Caki2 (cell line): ENCODE measurements at regions not wholly inside any gene's neighbourhood (a gene's known extent, or its start where the extent isn't known, plus 50 kb on each side); places are given as distances from the start of the nearest gene placed in this dataset.
"Not testable (repeated sequence)": the region's sequence is repeated elsewhere in the genome, so short reads cannot be mapped to it uniquely, and the experiment has no call there.

Experiments used
- DNase-seq: peaks from one replicate; pipeline ENCODE4 v3.0.0-alpha.2; 2015; ENCODE audit warnings: low read depth
- in situ Hi-C: cut with HindIII; loops from 2 replicates; pipeline ENCODE4 v1.10.0; 2016; ENCODE audit warnings: low sequenced_read_pairs, low pct_unique_long_range_greater_than_20kb, mixed read lengths

DNA sequence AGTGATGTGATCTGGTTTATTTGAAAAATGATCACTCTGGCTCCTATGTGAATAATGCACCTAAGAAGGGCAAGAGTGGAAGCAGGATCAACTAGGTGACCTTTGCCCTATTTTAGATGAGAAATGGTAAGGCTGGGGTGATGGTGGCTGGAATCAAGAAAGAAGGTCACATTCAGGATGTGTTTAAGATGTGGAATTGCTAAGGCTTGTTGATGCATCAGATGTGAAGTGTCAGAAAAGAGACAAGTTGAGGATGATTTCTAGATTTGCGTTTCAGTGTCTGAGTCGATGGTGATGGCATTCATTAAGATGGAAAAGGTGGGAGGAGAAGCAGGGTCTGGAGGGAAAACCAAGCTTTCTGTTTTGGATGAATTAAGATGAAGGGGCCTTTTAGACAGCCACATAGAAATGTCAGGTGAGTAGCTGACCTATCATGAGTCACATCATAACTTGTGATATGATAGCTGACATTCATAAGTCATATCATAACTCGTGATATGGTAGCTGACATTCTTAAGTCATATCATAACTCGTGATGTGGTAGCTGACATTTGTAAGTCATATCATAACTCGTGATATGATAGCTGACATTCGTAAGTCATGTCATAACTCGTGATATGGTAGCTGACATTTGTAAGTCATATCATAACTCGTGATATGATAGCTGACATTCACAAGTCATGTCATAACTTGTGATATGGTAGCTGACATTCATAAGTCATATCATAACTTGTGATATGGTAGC lies 101.2 kb upstream of the SEC11C start:
- DNase-seq, result no peak
- in situ Hi-C loops, result no loop called here

- in situ Hi-C loops, DNase-seq: not testable (repeated sequence)
Measured at GRCh38 chr18:59039040-59039320, 100.7 kb upstream of the SEC11C start.

DNA sequence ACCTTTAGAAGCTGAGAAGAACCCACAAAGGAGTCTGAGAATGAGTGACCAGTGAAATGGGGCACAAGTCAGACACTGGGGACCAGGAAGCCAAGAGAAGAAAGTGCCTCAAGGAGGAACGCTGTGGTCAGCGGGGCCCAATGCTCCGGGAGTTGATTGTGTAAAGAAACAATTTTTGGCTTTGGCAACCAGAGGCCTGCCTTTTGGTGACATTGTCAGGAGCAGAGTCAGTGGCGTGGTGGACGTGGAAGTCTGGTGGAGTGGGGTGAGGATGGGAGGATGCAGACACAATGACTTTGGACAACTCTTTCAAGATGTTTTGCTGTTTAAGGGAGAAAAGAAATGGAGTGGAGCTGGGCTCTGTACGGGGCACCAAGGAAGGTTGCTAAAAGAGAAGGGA lies 100.2 kb upstream of the SEC11C start:
- in situ Hi-C loops, result no loop called here
- no peak for DNase-seq

DNA sequence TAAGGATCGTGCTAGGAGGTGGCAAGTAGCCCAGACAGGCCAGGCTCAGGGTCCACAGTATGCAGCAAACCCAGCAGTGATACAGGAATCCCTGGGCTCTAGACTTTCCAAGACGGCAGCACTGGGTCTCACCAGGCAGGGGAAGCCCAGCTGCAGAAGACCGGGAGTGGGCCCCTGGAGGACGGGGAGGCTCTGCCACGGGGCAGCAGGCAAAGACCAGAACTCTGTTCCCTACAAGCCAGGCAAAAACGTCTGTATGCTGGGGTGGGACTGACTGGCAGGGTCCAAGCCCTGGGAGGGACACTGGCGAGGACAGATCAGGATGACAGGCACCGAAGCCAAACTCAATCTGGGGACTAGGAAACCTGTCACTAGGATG lies 98.9 kb upstream of the SEC11C start:
- in situ Hi-C loops, result no loop called here
- DNase-seq, result no peak

DNA sequence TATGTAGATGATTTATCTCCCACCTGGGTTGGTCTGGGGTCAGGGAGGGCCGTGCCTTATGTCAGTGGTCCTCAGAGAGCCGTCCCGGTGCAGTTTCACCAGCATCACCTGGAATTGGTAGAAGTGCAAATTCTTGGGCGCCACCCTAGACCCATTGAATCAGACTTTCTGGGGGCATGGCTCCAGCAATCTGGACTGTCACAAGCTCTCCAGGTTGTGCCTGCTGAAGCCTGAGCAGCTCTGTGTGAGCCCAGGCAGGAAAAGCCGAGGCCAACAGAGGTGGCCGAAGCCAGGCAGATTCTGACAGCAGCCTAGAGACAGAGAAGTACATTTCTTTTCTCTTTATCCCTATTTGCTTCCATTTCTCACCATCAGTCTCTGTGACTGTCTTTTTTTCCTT lies 98.4 kb upstream of the SEC11C start:
- in situ Hi-C loops, result no loop called here
- no peak for DNase-seq

DNA sequence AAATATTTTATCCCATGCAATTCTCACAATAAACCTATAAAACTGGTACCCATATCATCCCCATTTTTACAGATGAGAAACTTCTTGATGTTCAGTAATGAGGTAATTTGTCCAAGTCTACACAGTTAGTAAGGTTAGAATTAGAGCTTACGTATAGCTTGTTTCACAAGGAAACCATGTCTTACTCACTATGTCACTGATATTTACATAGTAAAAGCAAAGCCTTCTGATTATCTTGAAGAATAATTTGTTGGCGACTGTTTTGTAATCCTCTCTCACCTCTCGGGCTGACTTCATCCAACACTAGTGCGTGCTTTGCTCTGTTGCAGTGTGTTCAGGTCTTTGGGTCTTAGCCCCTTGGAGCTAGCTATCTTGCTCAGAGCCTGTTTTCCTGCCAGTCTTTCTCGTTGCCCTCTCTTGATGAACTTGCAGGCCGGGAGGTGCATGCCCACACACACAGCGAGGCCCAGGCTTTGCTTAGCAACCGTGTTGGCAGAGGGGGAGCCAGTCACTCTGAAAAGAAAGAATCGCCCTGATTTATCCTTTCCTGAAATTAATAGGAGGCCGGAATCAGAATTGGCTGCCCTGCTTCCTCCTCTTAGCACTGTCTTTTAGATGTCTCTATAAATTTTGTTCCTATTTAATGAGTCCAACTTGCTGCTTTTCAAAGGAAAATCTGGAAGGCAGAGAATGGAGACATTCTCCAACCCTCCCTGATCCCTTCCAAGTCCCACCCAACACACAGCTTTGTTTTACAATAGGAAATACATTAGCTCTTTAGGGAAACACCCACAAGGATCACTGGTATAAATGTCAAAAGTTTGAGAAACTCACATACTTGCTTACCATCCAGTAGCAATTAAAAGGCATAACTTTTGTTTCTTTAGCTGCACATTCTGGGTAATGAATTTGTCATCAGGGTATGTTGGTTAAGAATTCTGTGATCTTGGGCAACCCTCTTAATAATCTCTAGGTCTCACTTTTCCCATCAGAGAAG lies 97.6 kb upstream of the SEC11C start:
- in situ Hi-C loops, result no loop called here
- no peak for DNase-seq

DNA sequence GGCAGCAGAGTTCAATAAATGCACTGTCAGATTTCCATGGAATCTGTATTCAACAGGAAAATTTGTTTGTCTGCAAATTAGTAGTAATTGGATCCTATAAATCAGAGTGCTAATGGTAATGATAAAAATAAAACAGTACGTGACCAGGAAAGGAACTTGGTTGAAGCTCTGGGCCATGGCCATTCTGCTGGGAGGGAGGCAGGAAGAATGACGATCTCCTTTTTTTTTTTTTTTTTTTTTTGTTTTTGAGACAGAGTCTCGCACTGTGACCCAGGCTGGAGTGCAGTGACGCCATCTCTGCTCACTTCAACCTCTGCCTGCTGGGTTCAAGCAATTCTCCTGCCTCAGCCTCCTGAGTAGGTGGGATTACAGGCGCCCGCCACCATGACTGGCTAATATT lies 94.8 kb upstream of the SEC11C start:
- in situ Hi-C loops, result no loop called here
- DNase-seq, result no peak

- in situ Hi-C loops, result no loop called here
- no peak for DNase-seq
Measured at GRCh38 chr18:59047321-59048047, 92.2 kb upstream of the SEC11C start.

- no peak for DNase-seq
- in situ Hi-C loops, result no loop called here
Measured at GRCh38 chr18:59048048-59048363, 91.7 kb upstream of the SEC11C start.

DNA sequence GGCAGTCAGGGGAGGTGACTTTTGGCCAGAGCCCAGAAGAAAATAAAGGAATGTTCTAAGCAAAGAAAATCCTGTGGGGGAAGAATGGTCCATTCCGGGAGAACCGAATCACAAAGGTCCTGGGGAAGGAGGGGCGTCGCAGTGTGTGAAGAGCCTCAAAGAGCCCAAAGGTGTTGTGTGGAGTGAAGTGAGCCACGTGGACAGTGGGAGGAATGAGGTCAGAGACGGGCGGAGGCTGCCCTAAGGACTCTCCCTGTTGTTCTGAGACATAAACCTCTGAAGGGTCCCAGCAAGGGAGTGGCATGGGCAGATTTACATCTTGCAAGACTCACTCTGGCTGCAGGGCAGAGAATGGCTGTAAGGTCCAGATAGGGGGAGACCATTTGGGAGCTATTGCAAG lies 91.3 kb upstream of the SEC11C start:
- in situ Hi-C loops, result no loop called here
- DNase-seq, result no peak

GRCh38 chr18:59049721-59050660 lies 89.7 kb upstream of the SEC11C start:
- DNase-seq, result no peak
- in situ Hi-C loops, result no loop called here

- in situ Hi-C loops, result no loop called here
Measured at GRCh38 chr18:59050661-59051057, 89.0 kb upstream of the SEC11C start.

GRCh38 chr18:59051470-59052165 lies 88.1 kb upstream of the SEC11C start:
- no peak for DNase-seq
- in situ Hi-C loops, result no loop called here

More at GRCh38 chr18:59050661-59051057, 89.0 kb upstream of the SEC11C start:
- no peak for DNase-seq

DNA sequence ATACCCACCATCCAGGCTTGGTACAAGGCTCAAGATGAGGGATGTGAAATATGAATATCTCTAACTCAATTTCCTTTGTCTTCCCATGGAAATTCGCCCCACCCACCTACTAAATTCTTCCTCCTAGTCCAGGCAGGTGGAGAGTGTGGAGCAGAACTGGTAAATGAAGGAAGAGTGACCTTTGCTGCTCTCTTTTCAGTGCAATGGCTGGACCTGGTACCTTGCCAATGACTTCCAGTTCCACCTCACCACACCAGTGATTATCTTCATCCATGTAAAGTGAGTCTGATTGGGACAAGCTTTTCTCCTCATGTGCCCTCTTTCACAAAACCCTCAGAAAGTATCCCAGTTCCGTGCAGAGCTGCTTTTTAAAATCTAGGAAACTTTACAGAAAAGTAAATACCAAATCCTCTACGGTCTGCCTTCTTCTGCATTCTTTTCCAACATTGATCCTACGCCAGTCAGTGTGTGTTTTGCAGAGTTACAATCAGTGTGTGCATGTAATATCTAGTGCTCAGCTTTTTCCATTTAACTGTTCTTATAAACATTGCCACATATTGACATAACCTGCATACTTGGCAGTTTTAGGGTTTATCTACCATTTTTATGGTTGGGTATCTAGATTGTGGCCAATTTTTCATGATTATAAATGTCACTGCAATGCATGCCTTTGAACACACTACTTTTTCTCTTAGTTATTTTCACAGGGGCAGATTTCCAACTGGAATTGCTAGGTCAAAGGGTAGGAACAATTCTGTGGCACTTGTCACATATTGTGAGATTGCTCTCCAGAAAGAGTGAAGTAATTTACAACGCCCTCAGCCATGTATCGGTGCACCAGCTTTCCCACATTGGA lies 86.5 kb upstream of the SEC11C start:
- DNase-seq, result no peak
- in situ Hi-C loops, result no loop called here

DNA sequence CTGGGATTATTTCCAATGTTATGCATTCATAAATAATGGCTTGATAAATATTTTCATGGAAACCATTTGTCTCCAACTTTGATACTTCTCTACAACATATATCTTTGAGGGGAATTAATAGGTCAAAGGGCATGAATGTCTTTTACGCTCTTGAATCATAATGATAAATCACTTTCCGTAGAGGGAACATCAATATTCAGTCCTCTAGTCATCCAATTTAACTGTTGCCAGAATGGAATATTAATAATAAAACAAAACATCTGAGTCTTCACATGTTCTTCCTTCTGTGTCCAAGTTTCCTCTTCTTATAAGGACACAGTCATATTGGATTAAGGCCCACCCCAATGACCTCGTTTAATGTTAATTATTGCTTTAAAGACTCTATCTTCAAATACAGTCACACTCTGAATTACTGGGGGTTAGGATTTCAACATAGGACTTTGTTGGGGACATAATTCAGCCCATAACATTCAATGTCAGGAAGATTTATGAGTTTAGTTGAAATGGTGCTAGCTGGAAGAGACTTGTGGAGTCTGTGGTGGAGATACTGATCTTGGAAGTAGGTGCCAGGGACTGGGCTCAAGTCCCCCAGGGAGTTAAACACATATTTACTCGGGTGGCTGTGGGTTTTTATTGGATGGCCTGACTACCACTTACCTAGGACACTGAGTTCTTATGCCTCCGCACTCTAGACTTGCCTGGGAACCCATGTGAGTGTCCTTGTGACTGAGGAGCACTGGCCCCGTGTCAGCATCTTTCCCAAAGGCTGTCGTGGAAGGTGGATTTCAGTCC lies 85.0 kb upstream of the SEC11C start:
- in situ Hi-C loops, result no loop called here
- no peak for DNase-seq

DNA sequence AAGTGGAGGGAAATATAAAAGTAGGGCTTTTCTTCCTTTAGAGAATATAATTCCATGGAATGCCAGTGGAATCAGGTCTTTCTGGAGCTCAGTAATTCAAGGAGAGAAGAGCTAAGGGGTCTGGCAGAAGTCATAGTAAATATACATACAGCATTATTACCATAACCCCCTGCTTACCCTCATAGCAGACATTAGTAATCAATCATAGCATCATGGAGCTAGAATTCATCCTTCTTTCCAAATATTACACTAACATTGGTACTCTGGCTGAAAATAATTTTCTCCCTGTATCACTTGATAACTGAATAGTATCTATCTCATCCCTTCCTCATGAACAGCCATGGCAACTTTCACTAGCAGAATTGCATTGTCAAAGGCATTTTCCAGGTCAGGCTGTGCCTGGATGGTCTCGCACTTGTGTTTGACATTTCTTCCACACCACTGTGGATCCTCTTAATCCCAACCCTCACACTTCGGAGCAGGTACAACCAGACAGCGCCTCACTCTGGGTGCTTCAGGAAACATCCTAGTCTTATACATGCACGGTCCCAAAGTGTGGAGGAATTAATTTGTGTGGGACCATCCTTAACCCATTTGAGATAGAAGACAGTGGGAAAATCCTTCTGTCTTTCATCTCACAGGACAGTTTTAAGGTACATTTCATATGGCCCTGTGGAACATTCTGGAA lies 84.2 kb upstream of the SEC11C start:
- in situ Hi-C loops, result no loop called here
- DNase-seq, result no peak
